ENCODE measurements at regions not wholly inside any gene's neighbourhood (a gene's known extent, or its start where the extent isn't known, plus 50 kb on each side); places are given as distances from the start of the nearest gene placed in this dataset.

DNA sequence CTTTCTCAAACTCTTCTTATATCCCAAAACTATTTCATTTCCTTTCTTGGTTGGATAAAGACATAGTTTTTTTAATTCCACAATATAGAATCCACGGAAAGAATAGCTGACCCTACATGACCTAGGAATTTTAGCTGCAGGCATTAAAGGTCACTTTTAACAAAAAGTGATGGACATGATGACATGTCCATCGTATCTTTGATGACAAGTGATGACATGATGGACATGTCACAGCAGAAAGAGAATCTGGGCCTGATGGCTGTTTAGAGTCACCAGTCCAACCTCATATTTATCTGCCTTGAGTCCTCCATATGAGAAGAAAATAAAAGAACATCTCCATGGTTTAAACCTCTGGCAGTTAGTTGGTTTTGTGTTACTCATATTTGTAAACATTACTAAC, 106.2 kb downstream of the PLG start:
- Histone ChIP-seq H3K79me2 (ENCODE audit: control insufficient read depth, insufficient read depth, low read length) (no peaks in the 10 kb centered on the region), H3K27me3 (replicated peaks in 1 of 2; ENCODE audit: control insufficient read depth in 2 of 2, insufficient read depth in 2 of 2, low read length in 1 of 2) (no peaks in the 10 kb centered on the region), H3K4me1 (ENCODE audit: control insufficient read depth, insufficient read depth, low read length) (no peaks in the 10 kb centered on the region), H3K4me3 (no peak overlapping the region), H3K9me3 (replicated peaks; ENCODE audit: control insufficient read depth, insufficient read depth, low read length) (no peaks in the 10 kb centered on the region; the same call in 2 of the 3 replicates), H3K4me2 (ENCODE audit: control insufficient read depth, insufficient read depth) (no peak overlapping the region), H3K9ac (ENCODE audit: control insufficient read depth, insufficient read depth, low read length) (no peak overlapping the region), H3K36me3 (ENCODE audit: control insufficient read depth in 2 of 2, insufficient read depth in 2 of 2, low read length in 1 of 2) (no peaks in the 10 kb centered on the region), H2AFZ (ENCODE audit: control insufficient read depth, low read depth, low read length) (no peak overlapping the region), H3K27ac (ENCODE audit: control insufficient read depth, insufficient read depth) (no peak overlapping the region), H4K20me1 (ENCODE audit: control insufficient read depth, insufficient read depth) (no peaks in the 10 kb centered on the region)
- intact Hi-C loops (cut with micrococcal nuclease; ENCODE audit: unreplicated experiment), result no loop called here
- 9% methylated on average over 2 of the region's 2 CpGs for WGBS (ENCODE audit: insufficient coverage, insufficient replicate concordance, low lambda C conversion rate, missing lambda C conversion rate)
- in situ Hi-C loops (cut with MboI), result no loop called here
- FAIRE-seq (no peak), ATAC-seq (no peak), DNase-seq (ENCODE audit: low read depth, low spot score) (no peak)
- ChIA-PET POLR2A (no interaction called here), CTCF (interaction anchor here (0.8 kb wide), 1 partner anchor 14 kb away, joined by 3 read pairs; no protein-coding TSS in a partner anchor), SMC1A (ENCODE audit: uncharacterized antibody, unreplicated experiment) (interaction anchor here (0.6 kb wide), 1 partner anchor 652 kb away, joined by 3 read pairs; no protein-coding TSS in a partner anchor), RAD21 (ENCODE audit: unreplicated experiment) (no interaction called here)
- no TSS peak for BruUV-seq (replicated peaks)
- TF ChIP-seq MTA3 (IDR thresholded peaks at IDR 0.05; ENCODE audit: borderline replicate concordance, low read length) (no peak), FOXM1 (IDR thresholded peaks at IDR 0.05; ENCODE audit: low read depth, low read length) (no peak), REST (IDR thresholded peaks at IDR 0.05; ENCODE audit: low read depth, low read length) (no peak), BCLAF1 (IDR thresholded peaks at IDR 0.05) (no peak), BHLHE40 (IDR thresholded peaks at IDR 0.05; ENCODE audit: borderline replicate concordance in 1 of 2, low read depth in 2 of 2, low read length in 1 of 2) (no peak), MXI1 (IDR thresholded peaks at IDR 0.05; ENCODE audit: low read depth, low read length) (no peak), CHD2 (IDR thresholded peaks at IDR 0.05; ENCODE audit: borderline replicate concordance, low read depth, low read length) (no peak), ETV6 (conservative IDR thresholded peaks at IDR 0.05 in 1 of 2, IDR thresholded peaks at IDR 0.05 in 1 of 2; ENCODE audit: borderline replicate concordance in 1 of 2, low read depth in 1 of 2) (no peak), IKZF1 (conservative IDR thresholded peaks at IDR 0.05) (no peak), CHD4 (IDR thresholded peaks at IDR 0.05) (no peak)
- TF ChIP-seq, protein P1, sequence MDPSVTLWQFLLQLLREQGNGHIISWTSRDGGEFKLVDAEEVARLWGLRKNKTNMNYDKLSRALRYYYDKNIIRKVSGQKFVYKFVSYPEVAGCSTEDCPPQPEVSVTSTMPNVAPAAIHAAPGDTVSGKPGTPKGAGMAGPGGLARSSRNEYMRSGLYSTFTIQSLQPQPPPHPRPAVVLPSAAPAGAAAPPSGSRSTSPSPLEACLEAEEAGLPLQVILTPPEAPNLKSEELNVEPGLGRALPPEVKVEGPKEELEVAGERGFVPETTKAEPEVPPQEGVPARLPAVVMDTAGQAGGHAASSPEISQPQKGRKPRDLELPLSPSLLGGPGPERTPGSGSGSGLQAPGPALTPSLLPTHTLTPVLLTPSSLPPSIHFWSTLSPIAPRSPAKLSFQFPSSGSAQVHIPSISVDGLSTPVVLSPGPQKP (IDR thresholded peaks at IDR 0.05; ENCODE audit: low read depth, low read length), result no peak
- TF ChIP-seq, protein P2, sequence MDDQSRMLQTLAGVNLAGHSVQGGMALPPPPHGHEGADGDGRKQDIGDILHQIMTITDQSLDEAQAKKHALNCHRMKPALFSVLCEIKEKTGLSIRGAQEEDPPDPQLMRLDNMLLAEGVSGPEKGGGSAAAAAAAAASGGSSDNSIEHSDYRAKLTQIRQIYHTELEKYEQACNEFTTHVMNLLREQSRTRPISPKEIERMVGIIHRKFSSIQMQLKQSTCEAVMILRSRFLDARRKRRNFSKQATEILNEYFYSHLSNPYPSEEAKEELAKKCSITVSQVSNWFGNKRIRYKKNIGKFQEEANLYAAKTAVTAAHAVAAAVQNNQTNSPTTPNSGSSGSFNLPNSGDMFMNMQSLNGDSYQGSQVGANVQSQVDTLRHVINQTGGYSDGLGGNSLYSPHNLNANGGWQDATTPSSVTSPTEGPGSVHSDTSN (IDR thresholded peaks at IDR 0.05; ENCODE audit: insufficient replicate concordance, low read depth, low read length), result no peak
- TF ChIP-seq, protein P3, sequence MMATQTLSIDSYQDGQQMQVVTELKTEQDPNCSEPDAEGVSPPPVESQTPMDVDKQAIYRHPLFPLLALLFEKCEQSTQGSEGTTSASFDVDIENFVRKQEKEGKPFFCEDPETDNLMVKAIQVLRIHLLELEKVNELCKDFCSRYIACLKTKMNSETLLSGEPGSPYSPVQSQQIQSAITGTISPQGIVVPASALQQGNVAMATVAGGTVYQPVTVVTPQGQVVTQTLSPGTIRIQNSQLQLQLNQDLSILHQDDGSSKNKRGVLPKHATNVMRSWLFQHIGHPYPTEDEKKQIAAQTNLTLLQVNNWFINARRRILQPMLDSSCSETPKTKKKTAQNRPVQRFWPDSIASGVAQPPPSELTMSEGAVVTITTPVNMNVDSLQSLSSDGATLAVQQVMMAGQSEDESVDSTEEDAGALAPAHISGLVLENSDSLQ (IDR thresholded peaks at IDR 0.05), result no peak

Data from GM12878 (cell line).